Activated CD4-positive, alpha-beta T cell treated with anti-CD3 and anti-CD28 coated beads for 4 hours (primary cell): ENCODE measurements at regions not wholly inside any gene's neighbourhood (a gene's known extent, or its start where the extent isn't known, plus 50 kb on each side); places are given as distances from the start of the nearest gene placed in this dataset.
"Not testable (repeated sequence)": the region's sequence is repeated elsewhere in the genome, so short reads cannot be mapped to it uniquely, and the experiment has no call there.

Source experiments
- DNase-seq, 2 donors: peaks; one replicate each; pipeline ENCODE4 v3.0.0-alpha.2; 2020

DNA sequence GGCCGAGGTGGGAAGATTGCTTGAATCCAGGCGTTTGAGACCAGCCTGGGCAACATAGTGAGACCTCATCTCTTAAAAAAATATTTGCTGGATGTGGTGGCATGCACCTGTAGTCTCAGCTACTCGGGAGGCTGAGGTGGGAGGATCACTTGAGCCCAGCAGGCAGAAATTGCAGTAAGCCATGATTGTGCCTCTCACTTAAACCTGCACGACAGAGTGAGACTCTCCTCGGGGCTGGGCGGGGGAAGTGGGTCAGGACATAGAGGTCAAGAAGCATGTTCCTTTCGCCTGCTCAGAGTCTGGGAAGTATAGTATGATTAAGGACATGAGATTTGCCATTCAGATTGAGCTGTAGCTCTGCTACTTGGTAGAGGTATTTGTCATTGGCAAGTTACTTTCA, 52.3 kb downstream of the SEPTIN7 start:
- DNase-seq, result not testable (repeated sequence)

- no peak for DNase-seq
Observed at GRCh38 chr7:35854311-35854710, 53.5 kb downstream of the SEPTIN7 start.

GRCh38 chr7:35856175-35856574, 55.3 kb downstream of the SEPTIN7 start:
- DNase-seq, result no peak

DNA sequence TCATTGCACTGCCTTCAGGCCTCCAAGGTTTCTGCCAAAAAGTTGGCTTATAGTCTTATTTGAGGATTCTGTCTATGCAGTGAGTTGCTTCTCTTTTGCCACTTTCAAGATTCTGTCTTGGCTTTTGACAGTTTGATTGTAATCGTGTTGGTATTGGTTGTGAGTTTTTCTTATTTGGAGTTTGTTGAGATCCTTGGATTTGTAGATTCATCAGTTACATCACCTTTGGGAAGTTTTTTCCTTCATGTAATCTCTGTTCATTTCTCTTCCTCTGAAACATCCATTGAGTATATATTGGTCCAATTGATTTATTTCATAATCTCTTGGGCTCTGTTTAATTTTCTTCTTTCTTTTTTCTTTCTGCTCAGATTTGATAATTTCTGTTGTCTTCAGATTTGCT, 59.8 kb downstream of the SEPTIN7 start:
- no peak for DNase-seq

GRCh38 chr7:35865287-35865686, 64.4 kb downstream of the SEPTIN7 start:
- no peak for DNase-seq

DNA sequence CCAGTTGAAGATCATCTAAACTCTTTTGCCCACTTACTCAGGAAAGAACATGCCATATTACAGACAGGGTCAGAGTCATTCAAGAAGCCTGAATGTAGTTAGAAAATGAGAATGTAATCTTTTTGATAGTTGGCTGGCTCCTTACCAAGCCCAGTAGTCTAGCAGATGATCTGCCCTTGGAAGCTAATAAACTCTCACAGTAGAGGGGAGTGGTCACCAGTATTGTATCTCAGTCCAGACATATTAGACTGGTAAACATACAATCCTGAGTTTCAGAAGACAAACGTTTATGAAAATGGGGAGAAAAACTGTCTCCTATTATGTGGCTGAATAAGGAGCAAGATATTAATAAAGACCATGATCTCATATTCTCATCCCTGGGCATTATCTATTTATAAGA, 65.3 kb downstream of the SEPTIN7 start:
- no peak for DNase-seq

DNA sequence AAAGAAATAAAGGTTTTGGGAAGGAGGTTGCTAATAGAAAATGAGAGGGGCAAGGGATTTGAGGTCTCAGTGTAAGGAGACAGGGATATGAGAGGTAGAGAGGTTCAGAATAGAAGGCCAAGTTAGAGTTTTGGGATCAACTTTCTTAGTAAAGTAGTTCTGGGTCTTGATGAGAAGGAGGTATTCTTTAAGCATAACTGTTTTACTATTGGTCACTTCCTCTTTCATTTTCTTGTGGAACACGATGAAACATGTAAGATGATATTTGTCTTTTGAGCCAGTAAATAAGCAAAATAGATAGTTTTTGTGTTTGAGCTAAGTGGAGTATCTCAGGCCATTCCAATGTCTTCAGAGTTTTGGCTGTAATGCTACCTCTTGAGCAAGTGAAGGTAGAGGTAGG, 68.3 kb downstream of the SEPTIN7 start:
- not testable (repeated sequence) for DNase-seq

GRCh38 chr7:35869810-35870209, 69.0 kb downstream of the SEPTIN7 start:
- DNase-seq, result no peak

GRCh38 chr7:35871856-35872255, 71.0 kb downstream of the SEPTIN7 start:
- no peak for DNase-seq

DNA sequence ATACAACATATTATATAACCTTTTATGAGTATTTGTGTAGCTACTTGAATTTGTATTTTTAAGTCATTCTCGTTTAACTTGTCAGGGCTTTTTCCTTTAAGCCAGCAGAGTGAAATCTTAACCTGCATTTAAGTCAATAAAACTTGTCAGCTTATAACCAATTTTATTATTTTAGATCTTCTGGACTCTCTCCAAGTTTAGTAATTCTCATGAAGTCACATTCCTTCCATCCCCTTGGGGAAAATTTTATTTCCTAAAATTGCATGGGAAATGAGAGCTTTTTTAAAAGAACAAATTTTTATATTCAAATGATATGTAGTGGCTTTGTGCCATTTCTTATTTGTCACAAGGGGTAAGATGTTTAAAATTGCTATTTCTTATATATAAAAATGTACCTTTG, 74.0 kb downstream of the SEPTIN7 start:
- no peak for DNase-seq

DNA sequence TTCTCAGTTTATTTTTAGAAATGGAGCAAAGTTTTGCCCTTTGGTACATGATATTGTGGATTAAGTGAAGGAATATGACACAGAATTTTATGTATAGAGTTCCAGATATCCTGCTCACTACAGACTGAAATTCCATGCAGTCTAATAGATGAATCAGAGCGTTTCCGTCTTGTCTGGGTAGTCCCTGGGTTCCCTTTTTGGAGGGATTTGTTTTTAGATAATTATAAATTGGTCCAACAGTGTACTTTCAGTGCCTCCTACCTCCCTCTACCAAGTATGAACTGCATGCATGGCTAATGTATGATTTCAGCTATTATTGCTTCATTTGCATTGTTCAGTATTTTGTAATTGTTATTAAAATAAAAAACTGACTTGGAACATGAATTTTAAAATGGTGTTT, 74.4 kb downstream of the SEPTIN7 start:
- DNase-seq, result no peak

- DNase-seq, result no peak
Observed at GRCh38 chr7:35878351-35878750, 77.5 kb downstream of the SEPTIN7 start.

- DNase-seq, result not testable (repeated sequence)
Observed at GRCh38 chr7:35887430-35887829, 86.6 kb downstream of the SEPTIN7 start.

- no peak for DNase-seq
Observed at GRCh38 chr7:35889001-35889400, 88.1 kb downstream of the SEPTIN7 start.

DNA sequence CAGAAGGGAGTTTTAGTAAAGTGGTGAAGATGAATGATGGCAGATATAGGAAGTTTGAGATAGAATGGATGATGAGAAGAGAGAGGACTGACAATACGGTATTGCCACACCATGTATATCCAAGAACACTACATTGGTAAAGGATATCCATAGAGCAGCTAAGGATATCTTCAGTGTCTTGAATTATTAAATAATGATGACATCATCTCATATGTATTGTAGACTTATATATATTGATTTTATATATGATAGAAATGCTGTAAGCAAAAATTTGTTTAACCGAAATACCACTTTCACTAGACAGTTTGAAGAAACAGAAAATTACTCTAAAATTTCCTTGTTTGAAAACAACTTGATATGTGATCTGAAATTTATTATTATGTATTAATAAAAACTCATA, 89.0 kb downstream of the SEPTIN7 start:
- no peak for DNase-seq

- DNase-seq, result no peak
Observed at GRCh38 chr7:35891004-35891830, 90.4 kb downstream of the SEPTIN7 start.

- DNase-seq, result no peak
Observed at GRCh38 chr7:35893649-35894048, 92.8 kb downstream of the SEPTIN7 start.

DNA sequence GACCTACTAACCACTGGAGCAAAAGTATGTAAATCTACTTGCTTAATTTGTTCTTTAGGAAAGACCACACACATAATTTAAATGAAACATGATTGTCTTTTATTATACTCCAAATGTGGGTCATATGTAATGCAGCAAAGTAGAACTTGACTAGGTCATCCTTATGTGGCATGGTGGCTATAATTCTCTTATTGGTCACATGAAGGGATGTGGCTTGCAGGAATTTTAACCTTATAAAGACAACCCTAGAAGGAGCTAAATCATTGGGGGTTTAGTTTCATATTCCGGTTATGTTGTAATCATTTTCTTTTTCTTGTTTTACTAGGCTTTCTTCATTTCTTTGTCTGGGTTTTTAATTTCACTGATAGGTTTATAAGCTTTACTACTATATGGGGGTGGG, 93.9 kb downstream of the SEPTIN7 start:
- no peak for DNase-seq

GRCh38 chr7:35900651-35901050, 99.8 kb downstream of the SEPTIN7 start:
- no peak for DNase-seq

- no peak for DNase-seq
Observed at GRCh38 chr7:35905555-35905954, 104.7 kb downstream of the SEPTIN7 start.

- peak; percentile 58 to 77 for DNase-seq
Observed at GRCh38 chr7:35906191-35906908, 105.5 kb downstream of the SEPTIN7 start.

DNA sequence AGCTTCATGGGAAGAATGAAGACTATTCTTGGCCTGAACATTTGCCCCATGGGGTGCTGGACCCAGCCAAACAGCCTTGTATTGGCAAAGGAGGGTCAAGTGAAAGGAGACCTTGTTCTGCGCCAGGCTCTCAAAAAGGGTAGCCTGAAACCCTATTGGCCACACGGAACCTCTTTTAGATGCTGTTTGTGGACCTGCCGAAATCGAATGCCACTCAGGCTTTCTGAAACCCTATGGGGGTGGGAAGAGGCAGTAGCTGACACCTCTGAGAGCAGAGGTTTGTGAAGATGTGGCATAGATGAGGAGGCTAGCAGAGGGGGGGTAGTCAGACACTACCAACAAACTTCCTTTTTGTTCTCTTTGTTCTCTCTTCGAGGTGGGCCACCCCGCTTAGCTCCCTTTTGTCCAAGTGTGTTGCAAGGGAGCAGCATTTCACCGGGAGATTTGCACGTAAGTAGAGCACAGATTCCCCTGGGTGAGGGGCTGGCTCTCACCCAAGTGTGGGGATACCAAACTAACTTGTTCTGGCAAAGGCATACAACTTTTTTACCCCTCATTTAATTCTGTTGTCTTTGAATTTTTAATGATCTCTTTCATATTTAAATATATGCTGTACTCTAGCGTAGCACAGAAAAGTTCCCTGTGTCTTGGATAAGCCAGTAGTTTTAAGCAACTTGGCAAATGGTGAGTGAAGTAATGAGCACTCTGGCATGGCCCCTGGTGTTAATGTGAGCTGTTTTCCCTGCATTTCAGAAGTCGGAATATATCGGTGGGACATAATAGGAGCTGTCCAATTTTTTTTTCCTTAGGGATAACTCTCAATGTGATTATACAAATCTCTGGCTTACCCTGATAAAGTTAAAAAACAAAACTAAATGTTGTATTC, 107.7 kb downstream of the SEPTIN7 start:
- DNase-seq, result no peak

DNA sequence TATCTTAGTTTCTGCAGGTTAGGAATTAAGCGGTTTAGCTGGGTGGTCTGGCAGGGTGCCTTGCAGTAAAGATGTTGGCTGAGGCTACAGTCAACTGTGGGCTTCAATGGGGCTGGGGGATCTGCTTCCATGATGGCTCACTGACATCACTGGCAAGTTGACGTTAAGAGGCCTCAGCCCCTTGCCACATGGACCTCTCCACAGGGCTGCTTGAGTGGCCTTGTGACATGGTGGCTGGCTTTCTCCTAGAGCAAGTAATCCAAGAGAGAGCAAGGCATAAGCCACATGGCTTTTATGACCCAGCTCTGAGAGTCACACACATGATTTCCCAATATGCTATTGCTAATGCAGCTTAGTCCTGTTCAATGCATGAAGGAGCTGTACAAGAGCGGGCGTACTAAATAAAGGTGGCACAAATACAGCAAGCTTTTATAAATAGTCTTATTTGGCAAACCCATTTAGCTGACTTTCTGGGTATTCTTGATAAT, 109.1 kb downstream of the SEPTIN7 start:
- no peak for DNase-seq
